ENCODE measurements at regions not wholly inside any gene's neighbourhood (a gene's known extent, or its start where the extent isn't known, plus 50 kb on each side); places are given as distances from the start of the nearest gene placed in this dataset.

DNA sequence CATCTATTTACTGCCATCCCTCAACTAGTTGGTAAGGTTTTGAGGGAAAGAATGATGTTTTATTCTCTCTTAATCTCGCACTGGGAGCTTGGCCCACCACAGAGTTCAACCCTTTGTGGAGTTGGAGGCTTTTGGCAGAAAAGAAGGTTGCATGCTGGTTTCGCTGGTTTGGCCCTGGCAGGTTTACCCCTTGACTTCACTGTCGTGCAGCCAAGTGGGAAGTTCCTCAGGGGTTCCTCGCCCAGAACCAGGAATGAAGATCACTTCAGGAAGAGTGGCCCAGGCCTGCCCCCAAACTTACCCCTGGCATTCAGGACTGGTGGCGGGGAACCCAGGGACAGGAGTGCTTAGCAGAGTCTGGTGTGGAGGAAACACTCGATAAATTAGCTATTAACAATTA is 103.1 kb upstream of the LYZL2 start:
- TF ChIP-seq, protein P1, sequence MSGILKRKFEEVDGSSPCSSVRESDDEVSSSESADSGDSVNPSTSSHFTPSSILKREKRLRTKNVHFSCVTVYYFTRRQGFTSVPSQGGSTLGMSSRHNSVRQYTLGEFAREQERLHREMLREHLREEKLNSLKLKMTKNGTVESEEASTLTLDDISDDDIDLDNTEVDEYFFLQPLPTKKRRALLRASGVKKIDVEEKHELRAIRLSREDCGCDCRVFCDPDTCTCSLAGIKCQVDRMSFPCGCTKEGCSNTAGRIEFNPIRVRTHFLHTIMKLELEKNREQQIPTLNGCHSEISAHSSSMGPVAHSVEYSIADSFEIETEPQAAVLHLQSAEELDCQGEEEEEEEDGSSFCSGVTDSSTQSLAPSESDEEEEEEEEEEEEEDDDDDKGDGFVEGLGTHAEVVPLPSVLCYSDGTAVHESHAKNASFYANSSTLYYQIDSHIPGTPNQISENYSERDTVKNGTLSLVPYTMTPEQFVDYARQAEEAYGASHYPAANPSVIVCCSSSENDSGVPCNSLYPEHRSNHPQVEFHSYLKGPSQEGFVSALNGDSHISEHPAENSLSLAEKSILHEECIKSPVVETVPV (CRISPR knock-in tag; IDR thresholded peaks at IDR 0.05) = no peak
- TF ChIP-seq ZNF8 (CRISPR knock-in tag; IDR thresholded peaks at IDR 0.05) = no peak
- TF ChIP-seq OSR1 (CRISPR knock-in tag; IDR thresholded peaks at IDR 0.05) = no peak
- TF ChIP-seq PPARA (CRISPR knock-in tag; IDR thresholded peaks at IDR 0.05; ENCODE audit: borderline replicate concordance) = no peak
- TF ChIP-seq ESRRG (CRISPR knock-in tag; IDR thresholded peaks at IDR 0.05) = no peak
- no peak for TF ChIP-seq SNAI2 (CRISPR knock-in tag; IDR thresholded peaks at IDR 0.05)
- TF ChIP-seq ARNTL (CRISPR knock-in tag; IDR thresholded peaks at IDR 0.05; ENCODE audit: borderline replicate concordance, low read depth) = no peak
- no peak for TF ChIP-seq GLIS3 (CRISPR knock-in tag; IDR thresholded peaks at IDR 0.05)
- TF ChIP-seq ZC3H10 (CRISPR knock-in tag; IDR thresholded peaks at IDR 0.05) = no peak
- no peak for TF ChIP-seq BACH2 (CRISPR knock-in tag; IDR thresholded peaks at IDR 0.05; ENCODE audit: borderline replicate concordance)
- TF ChIP-seq ZNF565 (CRISPR knock-in tag; conservative IDR thresholded peaks at IDR 0.05; ENCODE audit: low read depth) = no peak
- no peak for TF ChIP-seq CSDC2 (CRISPR knock-in tag; IDR thresholded peaks at IDR 0.05)
- TF ChIP-seq TOX (CRISPR knock-in tag; IDR thresholded peaks at IDR 0.05; ENCODE audit: borderline replicate concordance) = no peak
- TF ChIP-seq TCF4 (CRISPR knock-in tag; IDR thresholded peaks at IDR 0.05; ENCODE audit: borderline replicate concordance) = no peak
- ATAC-seq = no peak

DNA sequence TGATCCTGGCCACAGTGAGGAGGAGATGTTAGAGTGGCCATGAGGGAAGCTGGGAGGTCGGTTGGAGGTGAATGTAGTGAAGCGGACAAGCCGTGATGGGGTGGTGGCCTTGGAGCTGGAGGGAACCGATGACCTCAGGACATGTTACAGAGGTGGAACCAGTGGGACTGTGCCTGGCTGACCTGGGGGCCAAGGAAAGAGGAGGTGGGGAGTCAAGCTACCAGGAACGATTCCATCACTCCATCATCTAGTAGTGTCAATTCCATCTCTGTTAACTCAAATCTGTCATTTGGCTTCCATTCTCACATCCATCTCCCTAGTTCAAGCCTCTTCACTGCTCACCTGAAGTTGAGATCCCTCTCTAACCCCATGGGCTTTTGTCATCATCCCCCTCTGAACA is 102.4 kb upstream of the LYZL2 start:
- TF ChIP-seq, protein P2, sequence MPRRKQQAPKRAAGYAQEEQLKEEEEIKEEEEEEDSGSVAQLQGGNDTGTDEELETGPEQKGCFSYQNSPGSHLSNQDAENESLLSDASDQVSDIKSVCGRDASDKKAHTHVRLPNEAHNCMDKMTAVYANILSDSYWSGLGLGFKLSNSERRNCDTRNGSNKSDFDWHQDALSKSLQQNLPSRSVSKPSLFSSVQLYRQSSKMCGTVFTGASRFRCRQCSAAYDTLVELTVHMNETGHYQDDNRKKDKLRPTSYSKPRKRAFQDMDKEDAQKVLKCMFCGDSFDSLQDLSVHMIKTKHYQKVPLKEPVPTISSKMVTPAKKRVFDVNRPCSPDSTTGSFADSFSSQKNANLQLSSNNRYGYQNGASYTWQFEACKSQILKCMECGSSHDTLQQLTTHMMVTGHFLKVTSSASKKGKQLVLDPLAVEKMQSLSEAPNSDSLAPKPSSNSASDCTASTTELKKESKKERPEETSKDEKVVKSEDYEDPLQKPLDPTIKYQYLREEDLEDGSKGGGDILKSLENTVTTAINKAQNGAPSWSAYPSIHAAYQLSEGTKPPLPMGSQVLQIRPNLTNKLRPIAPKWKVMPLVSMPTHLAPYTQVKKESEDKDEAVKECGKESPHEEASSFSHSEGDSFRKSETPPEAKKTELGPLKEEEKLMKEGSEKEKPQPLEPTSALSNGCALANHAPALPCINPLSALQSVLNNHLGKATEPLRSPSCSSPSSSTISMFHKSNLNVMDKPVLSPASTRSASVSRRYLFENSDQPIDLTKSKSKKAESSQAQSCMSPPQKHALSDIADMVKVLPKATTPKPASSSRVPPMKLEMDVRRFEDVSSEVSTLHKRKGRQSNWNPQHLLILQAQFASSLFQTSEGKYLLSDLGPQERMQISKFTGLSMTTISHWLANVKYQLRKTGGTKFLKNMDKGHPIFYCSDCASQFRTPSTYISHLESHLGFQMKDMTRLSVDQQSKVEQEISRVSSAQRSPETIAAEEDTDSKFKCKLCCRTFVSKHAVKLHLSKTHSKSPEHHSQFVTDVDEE (CRISPR knock-in tag; IDR thresholded peaks at IDR 0.05) = no peak
- TF ChIP-seq, protein P3, sequence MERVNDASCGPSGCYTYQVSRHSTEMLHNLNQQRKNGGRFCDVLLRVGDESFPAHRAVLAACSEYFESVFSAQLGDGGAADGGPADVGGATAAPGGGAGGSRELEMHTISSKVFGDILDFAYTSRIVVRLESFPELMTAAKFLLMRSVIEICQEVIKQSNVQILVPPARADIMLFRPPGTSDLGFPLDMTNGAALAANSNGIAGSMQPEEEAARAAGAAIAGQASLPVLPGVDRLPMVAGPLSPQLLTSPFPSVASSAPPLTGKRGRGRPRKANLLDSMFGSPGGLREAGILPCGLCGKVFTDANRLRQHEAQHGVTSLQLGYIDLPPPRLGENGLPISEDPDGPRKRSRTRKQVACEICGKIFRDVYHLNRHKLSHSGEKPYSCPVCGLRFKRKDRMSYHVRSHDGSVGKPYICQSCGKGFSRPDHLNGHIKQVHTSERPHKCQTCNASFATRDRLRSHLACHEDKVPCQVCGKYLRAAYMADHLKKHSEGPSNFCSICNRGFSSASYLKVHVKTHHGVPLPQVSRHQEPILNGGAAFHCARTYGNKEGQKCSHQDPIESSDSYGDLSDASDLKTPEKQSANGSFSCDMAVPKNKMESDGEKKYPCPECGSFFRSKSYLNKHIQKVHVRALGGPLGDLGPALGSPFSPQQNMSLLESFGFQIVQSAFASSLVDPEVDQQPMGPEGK (CRISPR knock-in tag; IDR thresholded peaks at IDR 0.05; ENCODE audit: borderline replicate concordance) = no peak
- TF ChIP-seq RARB (CRISPR knock-in tag; IDR thresholded peaks at IDR 0.05) (no peak), PPARA (CRISPR knock-in tag; IDR thresholded peaks at IDR 0.05; ENCODE audit: borderline replicate concordance) (no peak), ISL1 (CRISPR knock-in tag; IDR thresholded peaks at IDR 0.05) (no peak), BACH2 (CRISPR knock-in tag; IDR thresholded peaks at IDR 0.05; ENCODE audit: borderline replicate concordance) (no peak), ZFP3 (CRISPR knock-in tag; IDR thresholded peaks at IDR 0.05) (no peak), OSR1 (CRISPR knock-in tag; IDR thresholded peaks at IDR 0.05) (no peak), ZNF8 (CRISPR knock-in tag; IDR thresholded peaks at IDR 0.05) (no peak), GLIS3 (CRISPR knock-in tag; IDR thresholded peaks at IDR 0.05) (no peak), ZNF70 (CRISPR knock-in tag; IDR thresholded peaks at IDR 0.05) (no peak), TCF4 (CRISPR knock-in tag; IDR thresholded peaks at IDR 0.05; ENCODE audit: borderline replicate concordance) (no peak), SNAI2 (CRISPR knock-in tag; IDR thresholded peaks at IDR 0.05) (no peak)
- TF ChIP-seq, protein P4, sequence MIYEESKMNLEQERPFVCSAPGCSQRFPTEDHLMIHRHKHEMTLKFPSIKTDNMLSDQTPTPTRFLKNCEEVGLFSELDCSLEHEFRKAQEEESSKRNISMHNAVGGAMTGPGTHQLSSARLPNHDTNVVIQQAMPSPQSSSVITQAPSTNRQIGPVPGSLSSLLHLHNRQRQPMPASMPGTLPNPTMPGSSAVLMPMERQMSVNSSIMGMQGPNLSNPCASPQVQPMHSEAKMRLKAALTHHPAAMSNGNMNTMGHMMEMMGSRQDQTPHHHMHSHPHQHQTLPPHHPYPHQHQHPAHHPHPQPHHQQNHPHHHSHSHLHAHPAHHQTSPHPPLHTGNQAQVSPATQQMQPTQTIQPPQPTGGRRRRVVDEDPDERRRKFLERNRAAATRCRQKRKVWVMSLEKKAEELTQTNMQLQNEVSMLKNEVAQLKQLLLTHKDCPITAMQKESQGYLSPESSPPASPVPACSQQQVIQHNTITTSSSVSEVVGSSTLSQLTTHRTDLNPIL (CRISPR knock-in tag; IDR thresholded peaks at IDR 0.05; ENCODE audit: low read depth) = no peak
- TF ChIP-seq, protein P5, sequence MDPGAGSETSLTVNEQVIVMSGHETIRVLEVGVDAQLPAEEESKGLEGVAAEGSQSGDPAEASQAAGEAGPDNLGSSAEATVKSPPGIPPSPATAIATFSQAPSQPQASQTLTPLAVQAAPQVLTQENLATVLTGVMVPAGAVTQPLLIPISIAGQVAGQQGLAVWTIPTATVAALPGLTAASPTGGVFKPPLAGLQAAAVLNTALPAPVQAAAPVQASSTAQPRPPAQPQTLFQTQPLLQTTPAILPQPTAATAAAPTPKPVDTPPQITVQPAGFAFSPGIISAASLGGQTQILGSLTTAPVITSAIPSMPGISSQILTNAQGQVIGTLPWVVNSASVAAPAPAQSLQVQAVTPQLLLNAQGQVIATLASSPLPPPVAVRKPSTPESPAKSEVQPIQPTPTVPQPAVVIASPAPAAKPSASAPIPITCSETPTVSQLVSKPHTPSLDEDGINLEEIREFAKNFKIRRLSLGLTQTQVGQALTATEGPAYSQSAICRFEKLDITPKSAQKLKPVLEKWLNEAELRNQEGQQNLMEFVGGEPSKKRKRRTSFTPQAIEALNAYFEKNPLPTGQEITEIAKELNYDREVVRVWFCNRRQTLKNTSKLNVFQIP (CRISPR knock-in tag; IDR thresholded peaks at IDR 0.05; ENCODE audit: borderline replicate concordance, low read depth) = no peak
- TF ChIP-seq, protein P1 (CRISPR knock-in tag; IDR thresholded peaks at IDR 0.05) = no peak
- no peak for ATAC-seq

Measured in SK-N-SH treated with all-trans-retinoic acid at 6 μM for 48 hours (cell line).